Activated CD8-positive, alpha-beta T cell treated with anti-CD3 and anti-CD28 coated beads for 36 hours (primary cell): ENCODE measurements at regions not wholly inside any gene's neighbourhood (a gene's known extent, or its start where the extent isn't known, plus 50 kb on each side); places are given as distances from the start of the nearest gene placed in this dataset.

Experiments used
- ATAC-seq: fragments of 200-7000 bp; cut with Tn5 transposase; one replicate; pipeline ENCODE4 v1.10.0; 2021; ENCODE audit warnings: mild to moderate bottlenecking, moderate library complexity
- CTCF ChIA-PET: fragments of 350-600 bp; sonication (Branson Sonifier 250); formaldehyde crosslinking; loops from one replicate; lab custom pipeline; 2021; ENCODE audit warnings: antibody characterized with exemption; lab: Charles Lee
- POLR2A ChIA-PET: fragments of 350-600 bp; sonication (Branson Sonifier 250); formaldehyde crosslinking; loops from one replicate; lab custom pipeline; 2021; ENCODE audit warnings: antibody characterized with exemption; lab: Charles Lee
- DNase-seq: peaks from one replicate; pipeline ENCODE4 v3.0.0-alpha.2; 2020
- H3K27ac Mint-ChIP-seq: one replicate; pipeline ENCODE4 v1.8.0; 2021; ENCODE audit warnings: mild to moderate bottlenecking, mixed read lengths
- H3K27me3 Mint-ChIP-seq: one replicate; pipeline ENCODE4 v1.8.0; 2021; ENCODE audit warnings: mixed read lengths
- H3K36me3 Mint-ChIP-seq: one replicate; pipeline ENCODE4 v1.8.0; 2021; ENCODE audit warnings: low read depth, mixed read lengths
- H3K4me1 Mint-ChIP-seq: one replicate; pipeline ENCODE4 v1.8.0; 2021; ENCODE audit warnings: low read depth, mixed read lengths
- H3K4me3 Mint-ChIP-seq: one replicate; pipeline ENCODE4 v1.8.0; 2021; ENCODE audit warnings: mild to moderate bottlenecking, moderate library complexity, mixed read lengths
- H3K9me3 Mint-ChIP-seq: one replicate; pipeline ENCODE4 v1.8.0; 2021; ENCODE audit warnings: mixed read lengths
- intact Hi-C: fragments of 100-400 bp; cut with micrococcal nuclease; formaldehyde crosslinking; loops from one replicate; pipeline ENCODE4 v1.10.0; 2022
- TF ChIP-seq, protein P1 (sequence below): fragments of 200-600 bp; IDR thresholded peaks from one replicate; pipeline ENCODE4 v1.8.0; 2022; ENCODE audit warnings: antibody characterized with exemption, mild to moderate bottlenecking

DNA sequence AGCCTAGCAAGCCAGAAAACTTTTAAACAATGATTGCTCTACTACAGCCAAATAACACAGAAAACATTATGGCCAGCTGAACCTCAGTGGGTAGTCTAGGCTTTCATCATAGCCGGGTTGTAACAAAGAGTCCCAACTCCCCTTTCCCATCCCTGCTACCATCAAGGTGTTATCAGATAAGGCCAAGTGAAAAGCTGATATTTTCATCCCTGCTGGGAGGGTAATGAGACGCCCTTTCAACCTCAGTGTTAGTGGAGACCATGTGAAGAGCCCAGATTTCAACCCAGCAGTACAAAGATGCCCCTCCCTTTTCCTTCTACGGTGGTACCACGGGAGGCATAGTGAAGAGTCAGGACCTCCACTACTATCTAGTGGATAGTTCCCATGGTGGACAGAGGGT is 433.7 kb downstream of the GPM6A start:
- Mint-ChIP-seq H3K4me1 (no peaks in the 10 kb centered on the region), H3K27ac (no peak overlapping the region)
- CTCF ChIA-PET: no interaction called here

DNA sequence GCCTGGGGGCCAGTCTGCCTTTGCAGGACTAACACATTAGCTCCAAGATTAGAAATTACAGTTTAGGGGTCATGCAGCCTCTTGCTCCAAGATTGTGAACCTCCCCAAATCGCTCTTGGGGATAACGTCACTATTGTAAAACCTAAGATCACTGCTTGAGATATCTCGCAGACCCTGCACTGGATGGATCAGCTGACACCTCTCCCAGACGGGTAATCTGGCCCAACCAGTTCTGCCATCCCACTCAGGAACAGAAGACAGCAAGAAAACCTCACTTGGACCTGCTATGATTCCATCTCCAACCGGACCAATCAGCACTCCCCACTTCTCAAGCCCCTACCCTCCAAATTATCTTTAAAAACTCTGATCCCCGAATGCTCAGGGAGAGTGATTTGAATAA is 431.2 kb downstream of the GPM6A start:
- TF ChIP-seq, protein P1, sequence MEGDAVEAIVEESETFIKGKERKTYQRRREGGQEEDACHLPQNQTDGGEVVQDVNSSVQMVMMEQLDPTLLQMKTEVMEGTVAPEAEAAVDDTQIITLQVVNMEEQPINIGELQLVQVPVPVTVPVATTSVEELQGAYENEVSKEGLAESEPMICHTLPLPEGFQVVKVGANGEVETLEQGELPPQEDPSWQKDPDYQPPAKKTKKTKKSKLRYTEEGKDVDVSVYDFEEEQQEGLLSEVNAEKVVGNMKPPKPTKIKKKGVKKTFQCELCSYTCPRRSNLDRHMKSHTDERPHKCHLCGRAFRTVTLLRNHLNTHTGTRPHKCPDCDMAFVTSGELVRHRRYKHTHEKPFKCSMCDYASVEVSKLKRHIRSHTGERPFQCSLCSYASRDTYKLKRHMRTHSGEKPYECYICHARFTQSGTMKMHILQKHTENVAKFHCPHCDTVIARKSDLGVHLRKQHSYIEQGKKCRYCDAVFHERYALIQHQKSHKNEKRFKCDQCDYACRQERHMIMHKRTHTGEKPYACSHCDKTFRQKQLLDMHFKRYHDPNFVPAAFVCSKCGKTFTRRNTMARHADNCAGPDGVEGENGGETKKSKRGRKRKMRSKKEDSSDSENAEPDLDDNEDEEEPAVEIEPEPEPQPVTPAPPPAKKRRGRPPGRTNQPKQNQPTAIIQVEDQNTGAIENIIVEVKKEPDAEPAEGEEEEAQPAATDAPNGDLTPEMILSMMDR: no peak
- Mint-ChIP-seq H3K9me3 (peaks cover 2% of the 10 kb centered on the region), H3K4me3 (no peak overlapping the region), H3K4me1 (no peaks in the 10 kb centered on the region), H3K36me3 (no peaks in the 10 kb centered on the region), H3K27ac (no peak overlapping the region), H3K27me3 (no peaks in the 10 kb centered on the region)
- no peak for DNase-seq
- POLR2A ChIA-PET: no interaction called here
- CTCF ChIA-PET: no interaction called here
- intact Hi-C loops: no loop called here
- no peak for ATAC-seq

More for the DNA sequence above, 433.7 kb downstream of the GPM6A start:
- no peaks in the 10 kb centered on the region for H3K27me3 Mint-ChIP-seq
- H3K9me3 Mint-ChIP-seq: peaks cover 2% of the 10 kb centered on the region
- no peak for ATAC-seq
- intact Hi-C loops: no loop called here
- TF ChIP-seq, protein P1: no peak
- POLR2A ChIA-PET: no interaction called here
- DNase-seq: no peak
- no peaks in the 10 kb centered on the region for H3K36me3 Mint-ChIP-seq
- H3K4me3 Mint-ChIP-seq: no peak overlapping the region

DNA sequence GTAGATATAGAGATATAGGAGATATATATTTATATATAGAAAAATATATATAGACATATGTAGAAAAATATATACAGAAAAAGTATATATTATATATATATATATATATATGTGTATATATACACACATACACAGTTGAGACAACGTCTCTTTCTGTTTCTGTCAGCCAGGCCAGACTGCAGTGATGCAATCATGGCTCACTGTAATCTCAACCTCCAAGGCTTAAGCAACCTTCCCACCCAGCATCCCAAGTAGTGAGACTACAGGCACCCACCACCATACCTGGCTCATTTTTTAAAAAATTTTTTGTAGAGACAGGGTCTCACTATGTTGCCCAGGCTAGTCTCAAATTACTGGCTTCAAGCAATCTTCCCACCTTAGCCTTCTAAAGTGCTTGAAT is 426.3 kb downstream of the GPM6A start:
- TF ChIP-seq, protein P1: no peak
- ChIA-PET POLR2A (no interaction called here), CTCF (no interaction called here)
- no peaks in the 10 kb centered on the region for H3K36me3 Mint-ChIP-seq
- no peaks in the 10 kb centered on the region for H3K27me3 Mint-ChIP-seq
- H3K4me1 Mint-ChIP-seq: no peaks in the 10 kb centered on the region
- intact Hi-C loops: no loop called here
- peaks cover 6% of the 10 kb centered on the region for H3K9me3 Mint-ChIP-seq
- no peak overlapping the region for H3K27ac Mint-ChIP-seq
- no peak for ATAC-seq
- H3K4me3 Mint-ChIP-seq: no peak overlapping the region
- no peak for DNase-seq

GRCh38 chr4:175386776-175387507 is 425.1 kb downstream of the GPM6A start:
- peaks cover 8% of the 10 kb centered on the region for H3K9me3 Mint-ChIP-seq
- ChIA-PET POLR2A (no interaction called here), CTCF (no interaction called here)
- H3K4me3 Mint-ChIP-seq: no peak overlapping the region
- DNase-seq: no peak
- no peaks in the 10 kb centered on the region for H3K36me3 Mint-ChIP-seq
- H3K4me1 Mint-ChIP-seq: no peaks in the 10 kb centered on the region
- H3K27ac Mint-ChIP-seq: no peak overlapping the region
- TF ChIP-seq, protein P1: no peak
- intact Hi-C loops: no loop called here
- no peaks in the 10 kb centered on the region for H3K27me3 Mint-ChIP-seq
- no peak for ATAC-seq

- H3K4me3 Mint-ChIP-seq: no peak overlapping the region
- no peak overlapping the region for H3K27ac Mint-ChIP-seq
- no peaks in the 10 kb centered on the region for H3K4me1 Mint-ChIP-seq
- H3K9me3 Mint-ChIP-seq: peaks cover 13% of the 10 kb centered on the region
- ChIA-PET POLR2A (no interaction called here), CTCF (no interaction called here)
- H3K36me3 Mint-ChIP-seq: no peaks in the 10 kb centered on the region
- intact Hi-C loops: no loop called here
- ATAC-seq: no peak
- H3K27me3 Mint-ChIP-seq: no peaks in the 10 kb centered on the region
- TF ChIP-seq, protein P1: no peak
- no peak for DNase-seq
These were observed 417.9 kb downstream of the GPM6A start for GRCh38 chr4:175394208-175394607.
